Body of pancreas (tissue), 4 donors: ENCODE measurements at regions not wholly inside any gene's neighbourhood (a gene's known extent, or its start where the extent isn't known, plus 50 kb on each side); places are given as distances from the start of the nearest gene placed in this dataset.

Source experiments
- ATAC-seq: fragments of 150-250 bp; one replicate; pipeline ENCODE4 v1.9.1; 2016
- DNase-seq, 4 donors: peaks; one replicate each; pipeline ENCODE4 v3.0.0-alpha.2; 2019
- H3K27ac ChIP-seq, 4 donors: fragments of 200-600 bp; sonication (generic); 1 replicate in 3 of 4; 2 replicates in 1 of 4; pipeline versions ENCODE4 v1.5.1 to v1.6.1; 2016 to 2019; ENCODE audit warnings: mild to moderate bottlenecking in 1 of 4, mixed read lengths in 1 of 4, moderate library complexity in 1 of 4
- H3K27me3 ChIP-seq, 2 donors: fragments of 200-600 bp; sonication (generic); one replicate each; pipeline ENCODE4 v1.6.0; 2016; ENCODE audit warnings: mild to moderate bottlenecking in 1 of 2
- H3K36me3 ChIP-seq, 2 donors: fragments of 200-600 bp; sonication (generic); replicated peaks in 1 of 2; 2 replicates each; pipeline ENCODE4 v1.5.1; 2016; ENCODE audit warnings: low read depth in 2 of 2; ENCODE audit not compliant: insufficient read depth in 1 of 2
- H3K4me1 ChIP-seq: fragments of 200-600 bp; sonication (generic); one replicate; pipeline ENCODE4 v1.6.0; 2016
- H3K4me3 ChIP-seq, 2 donors: fragments of 200-600 bp; sonication (generic); 1 replicate in 1 of 2; 2 replicates in 1 of 2; pipeline ENCODE4 v1.5.1; 2016 to 2019
- H3K9me3 ChIP-seq, 3 donors: fragments of 200-600 bp; sonication (generic); 1 replicate in 2 of 3; 2 replicates in 1 of 3; pipeline ENCODE4 v1.5.1; 2016
- POLR2A ChIP-seq, 3 donors: fragments of 450-650 bp; IDR thresholded peaks; one replicate each; pipeline ENCODE4 v1.6.1; 2016; ENCODE audit warnings: antibody characterized with exemption in 3 of 3, mild to moderate bottlenecking in 2 of 3
- WGBS, 2 donors: methylation state at CpG; one replicate each; pipeline ENCODE4 v1.1.5; 2017; 5-methylcytosine and 5-hydroxymethylcytosine counted together
- intact Hi-C: fragments of 100-400 bp; cut with DNase I; formaldehyde crosslinking; loops from one replicate; pipeline ENCODE4 v1.15.1; 2023
- TF ChIP-seq, protein P1 (sequence below), 7 experiments: fragments of 450-650 bp in 4 of 7; fragments of 200-600 bp in 3 of 7; sonication (generic) in 3 of 7; IDR thresholded peaks; one replicate each; pipeline ENCODE4 v1.5.1; 2016 to 2019; ENCODE audit warnings: antibody characterized with exemption in 7 of 7

DNA sequence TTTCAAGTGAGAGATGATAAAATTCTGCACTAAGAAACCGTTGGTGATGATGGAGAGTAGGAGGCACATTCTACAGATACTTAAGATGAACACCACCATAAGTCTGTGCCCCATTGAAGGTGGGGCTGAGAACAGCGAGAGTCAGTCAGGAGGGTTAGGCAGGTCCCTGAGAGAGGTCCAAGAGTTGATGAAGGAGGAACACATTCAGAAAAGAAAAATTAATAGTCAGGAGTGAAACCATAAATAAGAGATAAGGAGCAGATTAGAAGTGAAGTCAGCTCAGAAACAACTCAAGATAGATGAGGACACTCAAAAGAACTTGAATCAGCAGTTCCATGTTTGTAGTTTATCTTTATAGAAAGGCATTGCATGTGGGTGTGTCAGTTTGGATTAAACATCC, 727.2 kb upstream of the MARCKS start:
- 56 to 64% methylated on average over 2 of the region's 2 CpGs for WGBS, 2 donors
- Histone ChIP-seq H3K4me3 (no peak overlapping the region), H3K27ac (no peak overlapping the region), H3K27me3 (no peaks in the 10 kb centered on the region), H3K9me3 (no peaks in the 10 kb centered on the region), H3K4me1 (no peaks in the 10 kb centered on the region), H3K36me3 (no peaks in the 10 kb centered on the region)
- ATAC-seq: no peak
- TF ChIP-seq, protein P1, sequence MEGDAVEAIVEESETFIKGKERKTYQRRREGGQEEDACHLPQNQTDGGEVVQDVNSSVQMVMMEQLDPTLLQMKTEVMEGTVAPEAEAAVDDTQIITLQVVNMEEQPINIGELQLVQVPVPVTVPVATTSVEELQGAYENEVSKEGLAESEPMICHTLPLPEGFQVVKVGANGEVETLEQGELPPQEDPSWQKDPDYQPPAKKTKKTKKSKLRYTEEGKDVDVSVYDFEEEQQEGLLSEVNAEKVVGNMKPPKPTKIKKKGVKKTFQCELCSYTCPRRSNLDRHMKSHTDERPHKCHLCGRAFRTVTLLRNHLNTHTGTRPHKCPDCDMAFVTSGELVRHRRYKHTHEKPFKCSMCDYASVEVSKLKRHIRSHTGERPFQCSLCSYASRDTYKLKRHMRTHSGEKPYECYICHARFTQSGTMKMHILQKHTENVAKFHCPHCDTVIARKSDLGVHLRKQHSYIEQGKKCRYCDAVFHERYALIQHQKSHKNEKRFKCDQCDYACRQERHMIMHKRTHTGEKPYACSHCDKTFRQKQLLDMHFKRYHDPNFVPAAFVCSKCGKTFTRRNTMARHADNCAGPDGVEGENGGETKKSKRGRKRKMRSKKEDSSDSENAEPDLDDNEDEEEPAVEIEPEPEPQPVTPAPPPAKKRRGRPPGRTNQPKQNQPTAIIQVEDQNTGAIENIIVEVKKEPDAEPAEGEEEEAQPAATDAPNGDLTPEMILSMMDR (IDR thresholded peaks at IDR 0.05): no peak
- no peak for TF ChIP-seq POLR2A (IDR thresholded peaks at IDR 0.05)
- no peak for DNase-seq
- intact Hi-C loops: no loop called here

DNA sequence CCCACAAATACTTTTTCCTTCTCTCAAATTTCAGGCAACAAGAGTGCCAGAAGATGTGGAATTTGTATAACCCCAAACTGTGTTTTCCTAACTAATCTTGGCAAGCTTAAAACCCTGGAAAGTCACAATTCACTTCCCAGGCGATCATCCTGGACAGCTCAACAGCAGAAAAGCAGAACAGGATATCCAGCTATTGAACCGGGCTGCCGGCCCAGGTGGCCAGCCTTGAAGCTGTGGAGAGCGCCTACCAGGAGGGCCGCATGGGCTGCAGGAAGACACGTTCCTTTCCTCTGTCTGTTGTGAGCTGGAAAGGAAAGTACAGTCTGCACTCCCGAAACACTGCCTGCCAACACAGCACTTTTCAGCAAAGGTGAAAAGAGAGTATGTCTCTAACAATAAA, 719.7 kb upstream of the MARCKS start:
- ATAC-seq: no peak
- no peaks in the 10 kb centered on the region for H3K36me3 ChIP-seq
- intact Hi-C loops: no loop called here
- no peaks in the 10 kb centered on the region for H3K4me1 ChIP-seq
- no peak for TF ChIP-seq POLR2A (IDR thresholded peaks at IDR 0.05)
- TF ChIP-seq, protein P1 (IDR thresholded peaks at IDR 0.05): no peak
- H3K4me3 ChIP-seq: no peak overlapping the region
- no peaks in the 10 kb centered on the region for H3K27me3 ChIP-seq
- H3K9me3 ChIP-seq: no peaks in the 10 kb centered on the region
- WGBS, 2 donors: 36 to 49% methylated on average over 7 of the region's 7 CpGs
- no peak overlapping the region for H3K27ac ChIP-seq
- DNase-seq: peak in 3 of 4 donors; percentile 3 to 20 (median 10)

DNA sequence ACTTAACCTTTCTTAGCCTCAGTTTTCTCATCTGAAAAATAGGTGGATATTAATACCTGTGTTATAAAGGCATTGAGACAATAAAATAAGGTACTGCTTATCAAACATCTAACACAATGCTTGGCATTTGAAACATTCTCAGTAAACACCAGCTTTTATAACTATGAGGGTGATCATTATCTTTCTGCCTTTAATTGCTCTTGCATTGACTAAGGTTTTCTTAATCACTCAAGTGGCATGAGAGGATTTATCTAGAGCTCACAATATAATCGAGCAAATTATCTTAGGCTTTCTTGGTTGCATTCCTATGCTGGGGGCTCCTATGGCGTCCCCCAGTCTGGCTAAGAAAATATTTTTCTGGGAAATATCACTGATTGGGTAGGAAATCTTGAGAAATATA, 716.4 kb upstream of the MARCKS start:
- ATAC-seq: no peak
- intact Hi-C loops: no loop called here

DNA sequence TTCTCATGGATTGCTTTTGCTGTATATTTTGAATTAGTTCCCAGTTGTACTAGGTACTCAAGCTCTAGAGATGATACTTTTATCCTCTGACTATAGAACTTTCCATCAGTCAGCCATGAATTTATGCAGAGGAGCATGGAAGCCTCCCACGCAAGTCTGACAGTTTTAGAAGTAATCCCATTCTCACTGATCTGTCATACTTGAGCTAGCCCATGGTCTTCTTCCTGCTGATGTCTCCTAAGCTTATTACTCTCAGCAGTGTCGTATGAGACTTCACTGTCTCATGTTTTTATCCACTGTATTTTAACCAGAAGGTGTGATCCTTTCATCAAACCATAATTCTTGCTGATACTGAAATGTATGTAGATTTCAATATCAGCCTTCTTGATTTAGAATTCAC, 715.2 kb upstream of the MARCKS start:
- Histone ChIP-seq H3K4me1 (no peaks in the 10 kb centered on the region), H3K4me3 (no peak overlapping the region), H3K27me3 (no peaks in the 10 kb centered on the region), H3K27ac (no peak overlapping the region), H3K36me3 (no peaks in the 10 kb centered on the region), H3K9me3 (no peaks in the 10 kb centered on the region)
- DNase-seq: no peak
- WGBS, 2 donors: 49 to 90% methylated on average over 2 of the region's 2 CpGs
- ATAC-seq: no peak
- intact Hi-C loops: no loop called here
- no peak for TF ChIP-seq POLR2A (IDR thresholded peaks at IDR 0.05)
- TF ChIP-seq, protein P1 (IDR thresholded peaks at IDR 0.05): no peak

More for the DNA sequence above, 716.4 kb upstream of the MARCKS start:
- no peaks in the 10 kb centered on the region for H3K36me3 ChIP-seq
- TF ChIP-seq, protein P1 (IDR thresholded peaks at IDR 0.05): no peak
- no peak for TF ChIP-seq POLR2A (IDR thresholded peaks at IDR 0.05)
- DNase-seq: no peak
- H3K9me3 ChIP-seq: no peaks in the 10 kb centered on the region
- no peaks in the 10 kb centered on the region for H3K4me1 ChIP-seq
- H3K4me3 ChIP-seq: no peak overlapping the region
- no peaks in the 10 kb centered on the region for H3K27me3 ChIP-seq
- H3K27ac ChIP-seq: no peak overlapping the region
- 53 to 61% methylated on average over 2 of the region's 2 CpGs for WGBS, 2 donors

DNA sequence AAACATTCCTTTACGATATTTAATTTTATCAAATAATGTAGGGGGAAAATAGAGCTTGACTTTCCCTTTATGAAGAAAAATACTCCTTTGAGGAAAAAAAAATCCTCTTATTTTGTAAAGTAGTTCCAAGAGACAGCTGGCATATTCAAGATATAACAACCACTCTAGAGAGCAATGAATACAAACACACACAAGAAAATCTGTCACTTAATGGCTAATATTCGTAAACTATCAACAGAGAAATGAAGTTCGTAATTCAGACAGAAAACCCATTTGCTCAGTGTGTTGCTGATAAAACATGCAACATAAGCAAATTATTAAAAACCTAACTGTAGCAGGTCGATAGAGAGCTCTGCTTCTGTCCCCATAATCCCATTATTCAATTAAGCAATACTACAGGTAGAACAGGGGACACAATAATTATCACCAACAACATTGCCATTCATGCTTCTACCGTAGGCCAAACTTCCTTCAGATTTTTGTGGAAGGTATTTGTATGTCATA, 714.4 kb upstream of the MARCKS start:
- no peaks in the 10 kb centered on the region for H3K36me3 ChIP-seq
- TF ChIP-seq POLR2A (IDR thresholded peaks at IDR 0.05): no peak
- TF ChIP-seq, protein P1 (IDR thresholded peaks at IDR 0.05): no peak

More for the DNA sequence above, 714.4 kb upstream of the MARCKS start:
- WGBS, 2 donors: 74 to 76% methylated on average over 5 of the region's 5 CpGs
- H3K9me3 ChIP-seq: no peaks in the 10 kb centered on the region
- ATAC-seq: no peak
- H3K4me3 ChIP-seq: no peak overlapping the region
- H3K27me3 ChIP-seq: no peaks in the 10 kb centered on the region
- intact Hi-C loops: no loop called here
- DNase-seq: no peak
- H3K4me1 ChIP-seq: no peaks in the 10 kb centered on the region
- no peak overlapping the region for H3K27ac ChIP-seq
